K562 (cell line): ENCODE measurements at regions not wholly inside any gene's neighbourhood (a gene's known extent, or its start where the extent isn't known, plus 50 kb on each side); places are given as distances from the start of the nearest gene placed in this dataset.

Experiments used
- ATAC-seq: fragments of 200-7000 bp; cut with Tn5 transposase; 3 replicates; pipeline ENCODE4 v1.9.1; 2020; ENCODE audit warnings: moderate library complexity
- BruUV-seq: library from RNA; stranded (reverse); fragments of 400-500 nt; replicated peaks from 2 replicates; lab custom pipeline; 2021; lab: Mats Ljungman, UMichigan
- CTCF ChIA-PET: fragments of 300-600 bp; formaldehyde crosslinking; extraction: SDS; loops from one replicate; lab custom pipeline; 2021; ENCODE audit warnings: low intra/inter-chr PET ratio; lab: Yijun Ruan, JAX
- POLR2A ChIA-PET: fragments of 300-600, 350-650 bp; sonication (Branson Sonifier 250); formaldehyde crosslinking; extraction: SDS; loops from one replicate; lab custom pipeline; 2021; ENCODE audit warnings: antibody characterized with exemption, inconsistent platforms; lab: Yijun Ruan, JAX
- DNase-seq, 4 experiments: peaks; one replicate each; pipeline versions ENCODE4 v3.0.0 to v3.0.0-alpha.2; 2011 to 2018; ENCODE audit warnings: low spot score in 3 of 4, mixed read lengths in 3 of 4; ENCODE audit errors: extremely low read depth in 1 of 4
- FAIRE-seq: peaks from 2 replicates; lab custom pipeline; 2011; peaks lifted over from hg19 to GRCh38; lab: Jason Lieb, UNC
- H2AFZ ChIP-seq: 2 replicates; pipeline ENCODE4 v1.6.0; 2011; ENCODE audit warnings: low read depth, low read length, control low read depth, inconsistent platforms
- H3K27ac ChIP-seq: fragments of 200-600 bp; 3 replicates; pipeline ENCODE4 v1.8.0; 2011; ENCODE audit warnings: low read depth, mild to moderate bottlenecking, control low read depth, inconsistent platforms, low read length, moderate library complexity, mixed read lengths; ENCODE audit errors: extremely low read depth
- H3K27me3 ChIP-seq, 2 experiments: fragments of 300-600 bp in 1 of 2; 2 replicates in 1 of 2; 3 replicates in 1 of 2; pipeline versions ENCODE4 v1.6.0 to v1.8.0; 2011; ENCODE audit warnings: inconsistent platforms in 2 of 2, low read length in 2 of 2, mild to moderate bottlenecking in 1 of 2, mixed read lengths in 1 of 2, moderate library complexity in 1 of 2; ENCODE audit not compliant: control insufficient read depth in 2 of 2, insufficient read depth in 2 of 2
- H3K36me3 ChIP-seq: fragments of 300-600 bp; 3 replicates; pipeline ENCODE4 v1.8.0; 2011; ENCODE audit warnings: mild to moderate bottlenecking, low read length, inconsistent platforms; ENCODE audit not compliant: control insufficient read depth, insufficient read depth
- H3K4me1 ChIP-seq, 2 experiments: fragments of 200-600 bp in 1 of 2; replicated peaks in 1 of 2; 2 replicates in 1 of 2; 3 replicates in 1 of 2; pipeline versions ENCODE4 v1.5.1 to v1.8.0; 2011; ENCODE audit warnings: inconsistent platforms in 2 of 2, low read length in 2 of 2, mild to moderate bottlenecking in 1 of 2, mixed read lengths in 1 of 2, moderate library complexity in 1 of 2; ENCODE audit not compliant: control insufficient read depth in 2 of 2, insufficient read depth in 2 of 2
- H3K4me2 ChIP-seq: 2 replicates; pipeline ENCODE4 v1.6.1; 2011; ENCODE audit warnings: low read length, control low read depth, inconsistent platforms, mixed read lengths; ENCODE audit not compliant: insufficient read depth
- H3K4me3 ChIP-seq: fragments of 200-600 bp; sonication (generic), shearing (Covaris generic); 2 replicates; pipeline ENCODE4 v1.5.1; 2016; ENCODE audit warnings: control low read depth, inconsistent platforms
- H3K79me2 ChIP-seq: fragments of 200-600 bp; 3 replicates; pipeline ENCODE4 v1.8.0; 2011; ENCODE audit warnings: low read length, inconsistent platforms; ENCODE audit not compliant: control insufficient read depth, insufficient read depth
- H3K9ac ChIP-seq, 2 experiments: 2 replicates each; pipeline versions ENCODE4 v1.6.0 to v1.6.1; 2011; ENCODE audit warnings: low read depth in 2 of 2, low read length in 2 of 2, control low read depth in 1 of 2, inconsistent platforms in 1 of 2, mild to moderate bottlenecking in 1 of 2, mixed read lengths in 1 of 2; ENCODE audit not compliant: insufficient read depth in 1 of 2
- H3K9me1 ChIP-seq: one replicate; pipeline ENCODE4 v1.6.0; 2011; ENCODE audit warnings: inconsistent platforms, mild to moderate bottlenecking, low read length, moderate library complexity; ENCODE audit not compliant: control insufficient read depth, insufficient read depth
- H3K9me3 ChIP-seq: replicated peaks from 2 replicates; pipeline ENCODE4 v1.5.1; 2011; ENCODE audit warnings: low read depth, low read length, inconsistent platforms; ENCODE audit not compliant: control insufficient read depth, insufficient read depth
- H4K20me1 ChIP-seq: replicated peaks from 2 replicates; pipeline ENCODE4 v1.6.1; 2011; ENCODE audit warnings: low read length, inconsistent platforms, mixed read lengths; ENCODE audit not compliant: control insufficient read depth, insufficient read depth
- ARNT ChIP-seq, 2 experiments: fragments of 450-650 bp; IDR thresholded peaks; 2 replicates each; pipeline ENCODE4 v1.6.1; 2016; ENCODE audit warnings: mild to moderate bottlenecking in 1 of 2
- C11orf30 ChIP-seq: fragments of 450-650 bp; IDR thresholded peaks from 2 replicates; pipeline ENCODE4 v1.6.1; 2016; ENCODE audit warnings: low read depth, mild to moderate bottlenecking
- EP400 ChIP-seq: fragments of 450-650 bp; IDR thresholded peaks from 2 replicates; pipeline ENCODE4 v1.6.1; 2017; ENCODE audit warnings: antibody characterized with exemption, mild to moderate bottlenecking, moderate library complexity
- KDM5B ChIP-seq: fragments of 200-600 bp; sonication (generic); IDR thresholded peaks from 2 replicates; pipeline ENCODE4 v1.6.1; 2012; ENCODE audit warnings: low read depth, mild to moderate bottlenecking, moderate library complexity, low read length, control low read depth, inconsistent platforms; ENCODE audit not compliant: insufficient replicate concordance
- MCM2 ChIP-seq: fragments of 450-650 bp; IDR thresholded peaks from 2 replicates; pipeline ENCODE4 v1.6.1; 2017; ENCODE audit warnings: low read depth, mild to moderate bottlenecking
- MEIS2 ChIP-seq: fragments of 450-650 bp; IDR thresholded peaks from 2 replicates; pipeline ENCODE4 v1.6.1; 2014; ENCODE audit warnings: mild to moderate bottlenecking; ENCODE audit not compliant: partially characterized antibody
- SMAD3 ChIP-seq: fragments of 450-650 bp; formaldehyde crosslinking; conservative IDR thresholded peaks from 2 replicates; pipeline ENCODE4 v1.4.0; 2020; ENCODE audit warnings: mild to moderate bottlenecking
- TBP ChIP-seq: optimal IDR thresholded peaks from 2 replicates; pipeline ENCODE3; 2011; ENCODE audit warnings: low read depth, low read length, improper control_type of control experiment
- ZFX ChIP-seq: sonication (generic); formaldehyde crosslinking; IDR thresholded peaks from 2 replicates; pipeline ENCODE4 v1.8.0; 2022; ENCODE audit warnings: mild to moderate bottlenecking, missing genetic modification reagents, moderate library complexity
- ZNF263 ChIP-seq: sonication (generic); formaldehyde crosslinking; IDR thresholded peaks from 2 replicates; pipeline ENCODE4 v1.8.0; 2022; ENCODE audit warnings: mild to moderate bottlenecking, missing genetic modification reagents, borderline replicate concordance
- ZNF3 ChIP-seq: fragments of 250-450 bp; sonication (Bioruptor Pico); IDR thresholded peaks from 2 replicates; pipeline ENCODE4 v1.5.0; 2021; ENCODE audit warnings: mild to moderate bottlenecking, moderate library complexity
- WGBS: fragments of 100-300 bp; shearing (Covaris generic); methylation state at CpG from one replicate; pipeline ENCODE4 v1.1.6; 2016; ENCODE audit warnings: low coverage, mixed read lengths; ENCODE audit not compliant: insufficient coverage; ENCODE audit errors: missing lambda C conversion rate; 5-methylcytosine and 5-hydroxymethylcytosine counted together
- in situ Hi-C: fragments of 300-500 bp; cut with MboI; formaldehyde crosslinking; loops from 4 replicates; pipeline ENCODE4 v1.15.0; 2018; ENCODE audit warnings: inconsistent platforms, mixed read lengths
- intact Hi-C: fragments of 100-400 bp; cut with micrococcal nuclease; formaldehyde crosslinking; loops from 2 replicates; pipeline ENCODE4 v1.14.2; 2022

DNA sequence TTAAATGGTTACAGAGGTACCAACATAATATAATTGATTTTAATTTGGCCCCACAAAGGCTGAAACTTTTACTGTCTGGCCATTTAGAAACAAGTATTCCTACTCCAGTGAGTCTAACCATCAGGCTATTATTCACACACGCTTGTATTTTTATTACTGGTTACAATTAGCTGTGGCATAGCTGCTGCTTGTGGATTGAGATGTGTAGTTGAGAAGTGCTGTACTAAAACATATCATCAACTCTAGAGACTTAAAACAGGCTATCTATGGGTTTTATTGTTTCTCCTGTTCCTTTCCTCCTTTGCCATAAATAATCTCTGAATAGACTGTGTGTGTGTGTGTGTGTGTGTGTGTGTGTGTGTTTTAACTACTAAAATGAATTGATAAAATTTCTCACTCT, 530.2 kb downstream of the CCDC85A start:
- Histone ChIP-seq H3K9me1 (no peaks in the 10 kb centered on the region), H2AFZ (no peak overlapping the region), H3K4me1 (no peaks in the 10 kb centered on the region), H3K9ac (no peak overlapping the region), H3K4me3 (no peak overlapping the region), H3K27me3 (no peaks in the 10 kb centered on the region), H3K79me2 (no peaks in the 10 kb centered on the region), H3K9me3 (no peaks in the 10 kb centered on the region), H3K27ac (no peak overlapping the region), H3K36me3 (no peaks in the 10 kb centered on the region), H3K4me2 (no peak overlapping the region), H4K20me1 (no peaks in the 10 kb centered on the region)
- ATAC-seq: no peak
- no peak for DNase-seq
- ChIA-PET CTCF (no interaction called here), POLR2A (no interaction called here)
- intact Hi-C loops: no loop called here
- in situ Hi-C loops: no loop called here
- no peak for FAIRE-seq
- BruUV-seq: no TSS peak
- TF ChIP-seq TBP: no peak
- no peak for TF ChIP-seq ZNF3
- no peak for TF ChIP-seq EP400
- no peak for TF ChIP-seq ZFX (CRISPR knock-in tag)
- no peak for TF ChIP-seq MEIS2
- no peak for TF ChIP-seq SMAD3 (CRISPR knock-in tag)
- TF ChIP-seq C11orf30: no peak
- TF ChIP-seq ARNT (IDR thresholded peaks at IDR 0.05): no peak
- no peak for TF ChIP-seq ZNF263 (CRISPR knock-in tag)
- no peak for TF ChIP-seq MCM2
- TF ChIP-seq KDM5B: no peak
- 0% methylated on average over 1 of the region's 1 CpG for WGBS
